Stimulated activated CD4-positive, alpha-beta T cell treated with anti-CD3 and anti-CD28 coated beads, Interleukin-2, amount 100 ng/mL, for 48 hours (primary cell): ENCODE measurements at regions not wholly inside any gene's neighbourhood (a gene's known extent, or its start where the extent isn't known, plus 50 kb on each side); places are given as distances from the start of the nearest gene placed in this dataset.
A peak's percentile ranks its signal among the peaks of the same experiment; 100 is the strongest.
"Not testable (repeated sequence)": the region's sequence is repeated elsewhere in the genome, so short reads cannot be mapped to it uniquely, and the experiment has no call there.

Experiments
- DNase-seq, 2 donors: peaks; one replicate each; pipeline ENCODE4 v3.0.0-alpha.2; 2020

DNA sequence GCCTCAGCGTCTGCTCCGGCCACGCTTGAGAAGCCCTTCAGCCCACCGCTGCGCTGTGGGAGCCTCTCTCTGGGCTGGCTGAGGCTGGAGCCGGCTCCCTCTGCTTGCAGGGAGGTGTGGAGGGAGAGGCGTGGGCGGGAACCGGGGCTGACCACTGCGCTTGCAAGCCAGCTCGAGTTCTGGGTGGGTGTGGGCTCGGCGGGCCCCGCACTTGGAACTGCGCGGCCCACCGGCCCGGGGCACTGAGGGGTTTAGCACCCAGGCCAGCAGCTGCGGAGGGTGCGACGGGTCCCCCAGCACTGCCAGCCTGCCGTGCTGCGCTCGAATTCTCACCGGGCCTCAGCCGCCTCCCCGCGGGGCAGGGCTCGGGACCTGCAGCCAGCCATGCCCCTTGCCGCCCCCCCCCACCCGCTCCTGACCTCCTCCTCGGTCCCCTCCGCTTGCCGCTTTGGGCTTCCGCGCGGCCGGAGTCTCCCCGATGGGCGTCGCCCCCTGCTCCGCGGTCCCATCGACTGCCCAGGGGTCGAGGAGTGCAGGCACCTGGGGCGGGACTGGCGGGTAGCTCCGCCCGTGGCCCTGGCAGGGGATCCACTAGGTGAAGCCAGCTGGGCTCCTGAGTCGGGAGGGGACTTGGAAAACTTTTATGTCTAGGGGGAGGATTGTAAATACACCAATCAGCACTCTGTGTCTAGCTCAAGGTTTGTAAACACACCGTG lies 106.7 kb downstream of the RAP2B start:
- no peak for DNase-seq

DNA sequence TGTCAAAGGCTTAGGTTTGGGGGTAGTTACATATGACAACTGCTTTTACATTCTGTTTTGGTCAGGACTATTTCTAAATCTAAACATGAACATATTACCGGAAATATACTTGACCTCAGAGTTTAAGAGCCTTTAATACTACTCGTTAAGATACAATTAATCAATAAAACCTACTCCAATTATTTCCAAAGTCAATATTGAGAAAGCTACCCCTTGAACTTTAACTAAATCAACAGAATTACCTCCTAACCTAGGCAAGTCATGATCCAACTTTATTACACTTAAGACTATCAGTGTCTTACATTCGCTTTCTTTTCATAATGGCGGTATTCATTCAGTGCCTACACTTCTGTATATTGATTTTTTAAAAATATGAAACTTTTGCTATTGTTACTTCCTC lies 107.7 kb downstream of the RAP2B start:
- no peak for DNase-seq

DNA sequence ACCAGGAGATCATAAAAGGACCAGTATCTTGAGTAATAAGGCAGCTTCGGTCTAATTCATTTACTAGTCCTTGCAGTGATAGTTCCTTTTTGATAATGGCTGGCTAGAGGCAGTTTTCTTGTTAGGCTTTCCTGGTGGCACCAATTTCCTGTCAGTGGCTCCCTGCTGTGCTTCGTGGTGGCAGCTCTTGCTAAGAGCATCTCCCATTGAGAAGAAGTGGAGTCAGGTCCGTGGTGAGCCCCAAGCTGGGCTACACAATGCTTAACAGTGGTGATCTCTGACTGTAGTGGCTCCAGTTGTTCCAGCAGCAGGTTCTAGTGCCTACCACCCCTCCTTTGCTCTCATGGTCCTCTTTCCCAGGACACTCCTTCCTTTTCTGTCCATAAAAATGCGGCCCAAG lies 111.2 kb downstream of the RAP2B start:
- no peak for DNase-seq

DNA sequence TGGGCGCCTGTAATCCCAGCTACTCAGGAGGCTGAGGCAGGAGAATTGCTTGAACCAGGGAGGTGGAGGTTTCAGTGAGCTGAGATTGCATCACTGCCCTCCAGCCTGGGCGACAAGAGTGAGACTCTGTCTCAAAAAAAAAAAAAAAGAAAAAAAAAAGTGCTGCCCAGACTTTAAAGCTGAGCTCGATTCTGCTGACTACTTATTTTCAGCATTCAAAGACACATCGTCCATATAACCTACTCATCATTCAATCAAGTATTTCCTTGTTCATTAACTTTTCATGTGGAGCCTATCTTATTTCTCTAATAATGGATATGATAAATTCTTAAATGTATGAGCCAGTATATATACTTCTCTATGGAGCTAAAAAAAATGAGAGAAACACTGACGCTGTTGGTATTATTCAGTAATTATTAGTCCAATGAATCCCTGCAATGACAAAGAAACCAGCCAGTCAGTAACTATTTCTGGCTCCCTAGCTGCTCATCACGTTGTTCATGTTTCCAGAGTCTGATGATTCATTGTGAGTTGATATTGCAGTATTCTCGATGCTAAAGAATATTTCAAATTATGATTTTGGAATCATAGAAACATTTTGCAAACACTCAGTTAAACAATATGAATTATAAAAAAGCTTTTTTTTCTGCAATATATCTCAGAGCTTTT lies 111.9 kb downstream of the RAP2B start:
- DNase-seq, result no peak

DNA sequence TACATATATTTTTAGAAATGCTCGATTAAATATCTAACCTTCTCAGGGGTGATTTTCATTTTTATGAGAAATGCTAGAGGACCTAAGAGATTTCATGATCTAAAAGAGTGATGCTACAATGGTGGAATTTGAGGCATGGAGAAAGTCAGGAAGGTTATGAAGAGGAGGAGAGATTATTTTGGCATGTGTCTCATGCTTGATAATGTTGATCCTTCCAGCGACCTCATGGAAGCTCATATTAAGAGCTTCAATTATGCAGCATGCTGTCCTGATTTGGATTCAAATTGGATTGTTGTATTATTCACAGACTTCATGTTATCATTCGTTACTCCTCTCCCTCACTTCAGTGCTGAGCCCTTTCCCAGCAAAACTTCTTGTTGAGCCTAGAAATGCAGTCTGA lies 112.5 kb downstream of the RAP2B start:
- DNase-seq, result no peak

DNA sequence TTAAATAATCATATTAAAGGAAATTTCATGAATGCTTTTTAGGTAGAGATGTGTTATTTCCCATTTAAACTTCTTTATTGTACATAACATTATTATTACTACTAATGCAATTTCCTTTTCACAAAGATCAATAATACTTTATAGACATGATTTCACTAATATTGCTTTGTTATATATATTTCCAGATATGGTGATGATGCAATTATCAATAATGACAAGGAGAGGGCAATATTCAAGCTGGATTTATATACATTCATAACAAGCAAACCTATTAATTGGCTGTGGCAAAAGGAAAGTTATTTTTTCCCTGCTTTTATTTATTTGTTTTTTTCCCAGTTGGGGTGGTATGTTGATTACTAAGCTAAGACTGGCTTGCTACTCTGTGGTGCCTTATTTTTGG lies 113.5 kb downstream of the RAP2B start:
- no peak for DNase-seq

DNA sequence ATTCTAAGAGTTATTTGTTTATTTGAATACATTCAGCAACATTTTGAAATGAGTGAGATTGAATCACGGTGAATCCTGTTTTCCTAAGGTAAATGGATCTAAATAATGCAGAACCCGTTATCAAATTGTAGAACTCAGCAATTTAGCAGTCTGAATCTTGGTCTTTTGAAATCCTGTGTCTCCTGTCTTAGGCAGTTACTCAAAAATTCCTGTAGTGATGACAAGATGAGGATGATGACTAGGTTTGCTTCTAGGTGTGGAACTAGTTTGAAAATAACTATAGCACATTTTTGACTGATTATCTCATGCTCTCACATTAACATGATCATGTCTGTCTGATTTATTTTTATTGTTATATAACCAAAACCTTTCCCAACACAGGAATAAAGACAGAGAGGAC lies 115.0 kb downstream of the RAP2B start:
- no peak for DNase-seq

DNA sequence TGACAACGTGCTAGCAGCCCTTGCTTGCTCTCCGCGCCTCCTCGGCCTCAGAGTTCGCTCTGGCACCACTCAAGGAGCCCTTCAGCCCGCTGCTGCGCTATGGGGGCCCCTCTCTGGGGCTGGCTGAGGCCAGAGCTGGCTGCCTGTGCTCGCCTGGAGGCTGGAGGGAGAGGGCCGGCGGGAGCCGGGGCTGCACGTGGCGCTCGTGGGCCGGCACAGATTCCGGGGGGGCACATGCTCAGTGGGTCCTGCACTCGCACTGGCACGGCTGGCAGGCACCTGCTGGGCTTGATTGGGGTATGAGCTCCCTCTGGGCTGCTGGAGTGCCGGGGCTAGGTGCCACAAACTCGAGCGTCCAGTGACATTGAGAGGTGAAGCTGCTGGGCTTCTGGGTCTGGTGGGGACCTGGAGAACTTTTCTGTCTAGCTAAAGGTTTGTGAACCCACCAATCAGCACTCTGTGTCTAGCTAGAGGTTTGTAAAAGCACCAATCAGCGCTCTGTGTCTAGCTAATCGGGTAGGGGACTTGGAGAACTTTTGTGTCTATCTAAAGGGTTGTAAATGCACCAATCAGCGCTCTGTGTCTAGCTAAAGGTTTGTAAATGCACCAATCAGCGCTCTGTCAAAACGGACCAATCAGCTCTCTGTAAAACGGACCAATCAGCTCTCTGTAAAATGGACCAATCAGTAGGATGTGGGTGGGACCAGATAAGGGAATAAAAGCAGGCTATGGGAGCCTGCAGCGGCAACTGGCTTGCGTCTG lies 119.4 kb downstream of the RAP2B start:
- not testable (repeated sequence) for DNase-seq

DNA sequence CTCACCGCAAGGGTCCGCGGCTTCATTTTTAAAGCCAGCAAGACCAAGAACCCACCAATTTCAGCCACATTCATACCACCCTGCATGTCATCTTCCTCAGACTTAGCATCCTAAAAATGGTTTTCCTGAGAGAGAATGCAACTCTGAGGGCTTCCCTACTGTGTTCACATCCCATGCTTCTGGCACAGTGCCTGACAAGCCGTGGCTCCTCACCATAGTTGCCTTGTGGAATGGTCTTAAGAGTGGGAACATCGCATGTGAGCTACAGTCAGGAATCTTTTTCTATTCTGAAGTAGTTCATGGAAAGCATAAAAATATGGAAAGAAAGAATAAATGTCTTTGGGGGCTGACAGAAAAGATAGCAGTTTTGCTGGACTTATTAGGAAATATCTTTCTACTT lies 120.3 kb downstream of the RAP2B start:
- no peak for DNase-seq

DNA sequence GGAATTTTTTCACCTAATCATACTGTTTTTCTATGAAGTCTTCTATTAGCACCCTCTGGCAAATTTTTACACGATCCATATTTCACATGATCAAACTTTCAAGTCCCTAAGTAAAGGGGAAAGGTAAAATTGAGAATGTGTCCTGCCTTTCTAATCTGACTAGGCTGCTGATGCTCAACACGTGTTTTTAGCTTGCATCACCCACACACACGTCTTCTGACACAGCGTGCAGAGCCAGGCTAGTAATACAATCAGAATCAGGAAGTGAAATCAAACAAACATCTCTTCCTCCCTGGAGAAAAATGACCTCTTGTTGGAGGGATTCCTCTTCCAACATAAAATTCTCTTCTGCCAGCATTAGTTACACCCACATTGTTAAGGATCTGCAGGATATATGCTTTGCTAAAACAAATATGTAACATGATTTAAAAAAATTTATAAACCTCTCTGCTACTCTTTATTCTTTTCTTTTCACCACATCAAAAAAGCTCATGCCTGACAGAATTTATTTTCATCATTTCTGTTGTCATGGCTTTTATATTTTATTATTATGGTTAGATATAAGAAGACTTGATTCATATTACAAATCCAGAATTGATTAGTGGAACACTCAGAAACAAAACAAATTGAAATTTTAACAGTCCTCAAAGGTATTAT lies 122.4 kb downstream of the RAP2B start:
- peak in 1 of 2 donors; percentile 15 for DNase-seq

DNA sequence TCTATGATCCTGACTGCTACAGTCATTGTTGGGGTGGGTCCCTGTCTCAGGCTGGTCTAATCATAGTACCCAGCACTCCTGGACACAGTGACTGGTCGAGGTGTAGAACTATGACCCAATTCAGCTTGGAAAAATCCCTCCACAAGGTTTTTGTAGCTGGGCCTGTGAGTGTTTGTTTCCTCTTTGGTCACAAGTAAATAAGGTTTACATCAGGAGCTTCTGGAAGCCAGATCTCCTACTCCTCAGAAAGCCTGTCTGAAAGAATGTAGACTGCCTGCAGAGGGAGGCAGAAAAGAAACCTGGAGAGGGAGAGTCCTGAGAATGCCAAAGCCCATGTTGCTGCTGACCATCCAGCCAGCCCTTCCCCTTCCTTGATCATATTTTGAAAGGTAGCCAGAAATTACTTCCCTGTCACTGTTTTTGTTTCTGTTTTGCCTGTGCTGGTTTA lies 123.2 kb downstream of the RAP2B start:
- DNase-seq, result no peak

DNA sequence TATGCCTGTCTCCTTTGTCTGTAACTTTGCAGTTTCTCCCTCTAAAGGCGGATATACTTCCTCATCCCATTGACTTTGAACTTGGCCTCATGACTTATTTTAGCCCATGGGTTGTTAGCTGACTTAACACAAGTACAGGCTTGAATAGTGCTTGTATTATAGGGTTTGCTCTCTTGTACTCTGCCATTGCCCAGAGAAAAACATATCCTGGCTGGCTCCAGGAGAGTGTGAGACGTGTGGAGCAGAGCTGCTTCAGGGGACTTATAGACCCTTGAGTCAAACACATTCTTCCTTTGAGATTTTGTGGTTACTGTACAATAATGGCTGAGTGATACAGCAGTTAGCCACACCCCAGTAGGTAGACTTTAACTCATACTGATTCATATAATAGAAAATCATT lies 124.0 kb downstream of the RAP2B start:
- no peak for DNase-seq

DNA sequence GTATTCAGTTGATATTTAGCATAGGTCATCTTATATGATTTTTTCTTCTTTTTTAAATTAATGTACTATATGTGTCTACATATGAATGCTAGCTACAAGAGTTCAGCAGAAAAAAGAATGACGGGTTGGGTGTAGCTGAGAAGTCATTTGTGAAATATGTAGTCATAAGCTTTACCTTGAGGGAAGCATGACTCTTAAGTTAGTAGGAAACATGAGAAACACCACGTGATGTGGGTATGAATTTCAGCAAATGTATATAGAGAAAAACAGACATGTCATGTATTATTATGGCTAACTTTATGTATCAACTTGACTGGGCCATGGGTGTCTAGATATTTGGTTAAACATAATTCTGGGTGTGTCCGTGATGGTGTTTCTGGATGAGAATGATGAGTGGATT lies 125.0 kb downstream of the RAP2B start:
- DNase-seq, result no peak

DNA sequence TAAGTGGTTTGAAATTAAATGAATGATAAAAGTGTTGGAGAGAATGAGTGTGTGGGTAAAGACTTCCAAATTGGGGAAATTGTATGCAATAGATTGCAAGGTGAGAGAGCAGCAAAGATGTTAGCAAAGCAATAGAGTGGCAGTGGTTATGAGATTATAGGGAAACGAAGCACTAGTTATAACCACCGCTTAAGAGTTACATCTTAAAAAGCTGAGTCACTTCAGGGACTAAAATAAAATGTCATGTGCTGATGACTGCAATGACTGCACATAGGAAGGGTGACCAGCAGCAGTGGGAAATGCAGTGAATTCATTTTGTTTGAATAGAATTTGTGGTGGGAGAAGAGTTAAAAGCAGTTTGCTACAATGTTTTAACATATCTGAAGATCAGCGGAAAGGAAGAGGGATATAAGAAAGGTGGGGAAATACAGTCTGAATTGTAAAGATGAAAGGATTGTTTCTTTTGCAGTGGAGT lies 127.3 kb downstream of the RAP2B start:
- no peak for DNase-seq

DNA sequence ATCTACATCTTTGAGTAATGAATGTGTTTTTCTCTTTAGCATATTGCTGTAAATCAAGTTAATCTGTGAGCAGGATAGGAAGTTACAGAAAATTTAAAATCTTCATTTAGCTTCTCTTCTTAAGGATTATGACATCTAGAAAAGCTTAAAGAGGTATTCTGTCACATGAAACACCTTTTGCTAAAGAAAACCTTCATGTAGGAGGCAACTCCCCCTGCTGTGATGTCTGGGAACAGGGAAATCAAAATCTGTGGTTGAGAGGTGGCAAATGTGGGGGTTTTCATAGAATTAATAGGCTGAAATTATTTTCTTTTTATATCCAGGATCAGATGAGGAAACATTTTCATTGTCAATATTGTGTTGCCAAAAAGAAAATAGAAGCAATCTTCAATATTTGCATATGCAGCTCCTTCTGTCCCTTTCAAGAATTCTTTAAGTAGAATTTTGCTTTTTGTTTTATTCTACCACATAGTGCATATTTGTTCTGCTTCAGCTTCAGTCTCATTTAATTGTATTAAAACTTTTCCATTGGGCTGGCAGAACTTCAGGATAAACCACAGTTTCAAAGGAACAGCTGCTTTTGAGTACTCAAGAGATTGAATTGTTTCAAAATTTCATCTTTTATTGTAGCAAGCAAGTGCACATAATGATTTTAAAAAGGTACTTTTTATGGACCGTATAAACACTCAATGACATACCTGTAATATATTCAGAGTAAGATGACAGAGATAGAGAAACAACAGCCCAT lies 128.4 kb downstream of the RAP2B start:
- no peak for DNase-seq

DNA sequence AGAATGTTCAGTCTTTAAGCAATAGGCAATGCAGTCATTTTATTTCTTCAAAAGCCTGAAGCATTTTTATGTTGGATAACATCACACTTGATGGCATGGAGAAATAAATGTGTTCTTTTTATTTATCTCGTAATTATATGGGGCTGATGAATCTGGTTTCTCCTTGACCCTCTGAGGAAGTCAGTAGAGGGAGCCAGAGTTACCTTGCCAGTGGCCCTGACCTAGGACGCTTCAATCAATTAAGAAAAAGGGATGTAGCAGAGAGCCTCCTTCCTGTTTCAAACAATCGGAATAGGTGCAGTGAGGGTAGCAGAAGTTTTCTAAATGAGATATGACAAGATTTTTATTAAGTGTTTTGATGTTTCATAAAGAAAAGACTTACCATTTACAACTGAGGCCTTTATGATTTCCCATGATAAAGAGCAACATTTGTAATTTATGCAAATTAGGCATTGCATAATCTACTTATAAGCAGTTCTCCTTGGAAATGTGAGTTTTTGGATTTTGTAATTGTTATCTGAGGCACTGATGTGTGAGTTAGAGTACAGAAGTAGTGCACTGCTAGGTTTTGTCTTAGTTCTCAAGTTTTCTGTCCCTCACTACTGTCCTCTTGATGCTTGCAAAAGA lies 129.1 kb downstream of the RAP2B start:
- no peak for DNase-seq

DNA sequence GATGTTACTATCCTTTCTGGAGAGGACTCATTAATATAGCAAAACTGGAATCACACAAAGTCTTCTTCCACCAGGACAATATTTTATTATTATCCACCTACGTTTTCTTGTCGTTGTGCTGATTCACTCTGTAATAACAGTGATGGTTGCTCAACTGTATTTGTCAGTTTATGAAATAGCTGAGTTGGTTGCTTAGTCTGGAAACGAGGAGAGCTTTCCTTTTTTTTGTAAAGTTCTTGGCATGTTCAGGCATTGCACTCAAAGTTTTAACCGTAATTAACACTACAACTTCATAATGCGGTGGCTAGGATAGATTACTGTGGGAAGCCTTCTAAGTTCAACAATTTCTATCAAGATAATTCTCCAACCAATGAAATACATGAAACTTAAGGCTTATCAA lies 131.2 kb downstream of the RAP2B start:
- DNase-seq, result no peak

DNA sequence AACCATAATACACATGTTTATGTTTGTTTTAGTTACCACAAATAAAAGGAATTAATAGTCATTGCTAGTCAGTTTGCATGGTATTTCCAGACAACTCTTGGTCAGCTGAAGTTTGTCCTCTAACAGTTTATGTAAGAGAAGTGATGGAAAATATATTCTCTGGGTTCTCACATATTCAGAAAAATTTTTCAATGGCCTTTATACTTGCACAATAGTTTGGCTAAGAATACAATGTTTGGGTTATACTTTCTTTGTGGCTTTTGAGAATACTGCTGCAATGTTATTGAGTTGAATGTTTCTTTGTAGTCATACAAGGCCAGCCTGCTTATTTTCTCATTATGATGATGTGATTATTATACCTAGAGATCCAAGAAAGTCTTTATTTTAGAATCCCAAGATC lies 133.9 kb downstream of the RAP2B start:
- DNase-seq, result no peak

DNA sequence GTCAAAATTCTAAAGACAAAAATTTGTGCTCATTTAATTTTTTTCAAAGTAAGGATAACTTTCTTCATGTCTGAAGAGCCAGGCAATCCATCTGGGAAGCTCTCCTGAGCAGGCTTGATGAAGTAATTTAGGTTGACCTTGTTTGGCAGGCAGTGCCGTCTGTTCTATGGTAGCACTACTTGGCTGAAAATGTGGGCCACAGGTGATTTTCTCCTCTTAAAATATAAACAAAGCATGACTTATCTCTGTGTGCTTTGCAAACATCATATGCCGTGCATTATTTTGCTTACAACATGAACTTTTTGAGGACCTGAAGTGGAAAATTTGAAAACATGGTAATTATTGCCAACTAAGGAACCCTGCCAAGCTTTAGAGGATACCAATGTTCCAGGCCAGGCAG lies 143.2 kb downstream of the RAP2B start:
- DNase-seq, result no peak

DNA sequence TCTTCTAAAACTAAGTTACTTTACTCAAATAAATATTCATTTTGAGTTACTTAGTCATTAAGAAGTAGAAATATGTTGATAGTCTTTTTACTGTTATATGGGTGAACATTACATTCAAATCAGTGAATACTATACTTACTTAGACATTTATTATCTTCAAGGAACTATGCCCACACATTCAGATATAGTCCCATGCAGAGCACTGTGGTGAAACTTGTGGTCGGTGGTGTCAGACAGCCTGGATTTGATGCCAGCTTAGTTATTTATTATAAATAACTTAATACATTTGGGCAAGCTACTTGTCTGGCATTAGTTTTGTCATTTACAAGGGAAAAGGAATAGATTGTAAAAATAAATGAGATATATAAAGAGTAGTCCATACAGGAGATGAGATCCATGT lies 149.5 kb downstream of the RAP2B start:
- DNase-seq, result no peak

DNA sequence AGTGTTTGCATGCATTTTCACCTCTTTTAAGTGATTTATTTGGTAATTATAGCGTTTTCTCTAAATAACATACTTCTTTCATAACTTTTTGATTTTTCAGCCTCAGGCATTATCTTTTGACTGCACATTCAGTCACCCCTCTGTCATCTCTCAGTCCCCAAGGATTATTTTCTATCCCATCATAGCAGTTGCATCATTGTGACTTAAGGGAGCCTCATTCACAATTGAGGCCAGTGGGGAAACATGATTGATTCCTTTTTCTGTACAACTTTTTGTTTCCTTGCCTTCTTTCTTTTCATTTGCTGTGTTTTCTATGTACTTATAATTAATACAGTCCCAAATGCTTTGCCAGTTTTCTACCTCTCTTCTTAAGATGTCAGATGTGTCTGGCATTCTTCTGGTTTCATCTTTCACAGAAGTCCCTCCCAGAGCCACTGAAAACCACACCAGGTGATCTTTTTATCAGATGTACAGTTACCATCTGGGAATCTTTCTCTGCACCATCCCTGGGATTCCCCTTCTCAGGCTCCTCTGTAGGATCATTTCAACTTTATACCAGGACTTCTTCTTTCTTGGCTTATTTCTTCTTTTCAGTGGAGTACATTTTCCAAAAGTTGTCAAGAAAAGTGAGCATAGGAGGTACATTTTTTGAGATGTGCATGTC lies 151.4 kb downstream of the RAP2B start:
- no peak for DNase-seq

DNA sequence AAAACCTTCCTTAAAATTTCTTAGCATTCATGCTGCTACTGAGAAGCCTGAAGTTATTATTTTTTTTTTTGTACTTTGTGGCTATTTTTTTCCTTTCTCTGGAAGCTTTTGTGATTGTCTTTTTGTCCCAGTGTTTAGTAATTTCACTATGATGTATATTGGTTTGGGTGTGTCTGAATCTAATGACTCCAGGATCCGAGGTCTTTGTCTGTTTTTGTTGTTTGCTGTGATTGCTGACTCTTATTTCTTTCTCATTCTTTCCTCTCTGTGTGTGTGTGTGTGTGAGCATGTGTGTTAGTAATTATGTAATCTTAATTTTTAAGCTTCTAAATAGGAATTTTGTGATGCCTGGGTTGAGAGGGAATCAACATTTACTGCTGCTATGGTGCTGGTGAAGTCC lies 152.0 kb downstream of the RAP2B start:
- no peak for DNase-seq
